AG10803 (cell line): ENCODE measurements at regions not wholly inside any gene's neighbourhood (a gene's known extent, or its start where the extent isn't known, plus 50 kb on each side); places are given as distances from the start of the nearest gene placed in this dataset.

Experiments
- DNase-seq: peaks from one replicate; pipeline ENCODE4 v3.0.0; 2010; ENCODE audit warnings: low read depth
- H3K4me3 ChIP-seq: 2 replicates; pipeline ENCODE4 v1.5.1; 2011; ENCODE audit warnings: mild to moderate bottlenecking, low read length, control low read depth
- TF ChIP-seq, protein P1 (sequence below): conservative IDR thresholded peaks from 2 replicates; pipeline ENCODE4 v1.5.1; 2011; ENCODE audit warnings: mild to moderate bottlenecking, low read length, control low read depth, inconsistent platforms

DNA sequence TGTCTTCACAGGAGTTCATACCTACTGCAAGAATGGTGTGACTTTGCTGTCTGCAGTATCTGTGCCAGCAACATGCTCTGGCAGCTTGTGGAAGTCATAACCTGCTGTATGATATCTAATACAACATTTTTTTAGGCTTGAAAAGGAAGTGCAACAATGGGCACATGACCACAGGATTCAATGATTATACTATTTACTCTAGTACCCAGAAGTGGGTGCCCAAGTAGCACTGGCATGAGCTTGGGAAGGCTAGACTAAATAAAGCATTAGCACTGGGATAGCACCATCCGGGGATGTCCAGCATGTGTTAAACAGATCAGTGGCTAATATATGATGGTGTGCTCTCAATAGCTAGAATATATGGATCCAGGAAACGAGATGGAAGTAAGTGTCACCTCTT, 98.6 kb upstream of the PDE4B start:
- DNase-seq = no peak
- no peak overlapping the region for H3K4me3 ChIP-seq
- TF ChIP-seq, protein P1, sequence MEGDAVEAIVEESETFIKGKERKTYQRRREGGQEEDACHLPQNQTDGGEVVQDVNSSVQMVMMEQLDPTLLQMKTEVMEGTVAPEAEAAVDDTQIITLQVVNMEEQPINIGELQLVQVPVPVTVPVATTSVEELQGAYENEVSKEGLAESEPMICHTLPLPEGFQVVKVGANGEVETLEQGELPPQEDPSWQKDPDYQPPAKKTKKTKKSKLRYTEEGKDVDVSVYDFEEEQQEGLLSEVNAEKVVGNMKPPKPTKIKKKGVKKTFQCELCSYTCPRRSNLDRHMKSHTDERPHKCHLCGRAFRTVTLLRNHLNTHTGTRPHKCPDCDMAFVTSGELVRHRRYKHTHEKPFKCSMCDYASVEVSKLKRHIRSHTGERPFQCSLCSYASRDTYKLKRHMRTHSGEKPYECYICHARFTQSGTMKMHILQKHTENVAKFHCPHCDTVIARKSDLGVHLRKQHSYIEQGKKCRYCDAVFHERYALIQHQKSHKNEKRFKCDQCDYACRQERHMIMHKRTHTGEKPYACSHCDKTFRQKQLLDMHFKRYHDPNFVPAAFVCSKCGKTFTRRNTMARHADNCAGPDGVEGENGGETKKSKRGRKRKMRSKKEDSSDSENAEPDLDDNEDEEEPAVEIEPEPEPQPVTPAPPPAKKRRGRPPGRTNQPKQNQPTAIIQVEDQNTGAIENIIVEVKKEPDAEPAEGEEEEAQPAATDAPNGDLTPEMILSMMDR = no peak

DNA sequence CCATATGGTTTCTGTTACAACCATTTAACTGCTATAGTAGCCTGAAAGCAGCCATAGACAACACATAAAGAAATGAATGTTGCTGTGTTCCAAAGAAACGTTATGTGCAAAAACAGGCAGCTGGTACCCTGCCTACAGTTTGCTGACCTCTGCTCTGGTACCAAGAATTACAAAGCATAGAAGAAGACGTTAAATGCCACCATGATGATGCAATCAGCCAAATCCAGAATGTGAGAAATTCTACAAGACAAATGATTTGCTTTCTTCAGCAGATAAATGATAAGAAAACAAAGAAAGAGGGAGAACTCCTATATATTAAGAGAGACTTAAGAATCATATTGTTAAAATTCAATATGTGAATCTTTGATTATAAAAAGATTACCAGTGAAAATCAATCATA, 97.8 kb upstream of the PDE4B start:
- no peak overlapping the region for H3K4me3 ChIP-seq
- TF ChIP-seq, protein P1 = no peak
- DNase-seq = no peak

GRCh38 chr1:65698590-65698989, 94.1 kb upstream of the PDE4B start:
- no peak overlapping the region for H3K4me3 ChIP-seq
- no peak for DNase-seq
- TF ChIP-seq, protein P1 = no peak

GRCh38 chr1:65703853-65704252, 88.8 kb upstream of the PDE4B start:
- TF ChIP-seq, protein P1 = no peak
- no peak for DNase-seq
- H3K4me3 ChIP-seq = no peak overlapping the region

DNA sequence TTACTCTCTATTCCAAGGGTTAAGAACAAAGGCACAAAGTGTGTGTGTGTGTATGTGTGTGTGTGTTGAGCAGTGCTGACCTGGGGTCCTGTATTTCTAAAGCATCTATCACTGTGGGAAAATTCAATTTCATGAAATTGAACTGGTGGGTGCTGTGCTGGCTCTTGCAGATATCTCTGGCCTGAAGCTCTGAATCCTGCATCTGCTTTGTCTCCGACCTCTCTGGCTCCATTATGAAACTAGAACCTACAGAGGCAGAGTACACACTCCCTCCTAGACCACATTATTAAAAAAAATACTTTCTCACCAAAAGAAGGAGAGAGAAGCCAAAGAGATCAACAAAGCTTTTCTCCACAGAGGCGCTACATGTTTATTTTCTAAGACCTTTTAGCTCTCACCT, 88.4 kb upstream of the PDE4B start:
- no peak overlapping the region for H3K4me3 ChIP-seq
- TF ChIP-seq, protein P1 = no peak
- no peak for DNase-seq

- TF ChIP-seq, protein P1 = peak; percentile 41
- H3K4me3 ChIP-seq = no peak overlapping the region
- peak; percentile 56 for DNase-seq
Observed at GRCh38 chr1:65717815-65718454, 74.8 kb upstream of the PDE4B start.

DNA sequence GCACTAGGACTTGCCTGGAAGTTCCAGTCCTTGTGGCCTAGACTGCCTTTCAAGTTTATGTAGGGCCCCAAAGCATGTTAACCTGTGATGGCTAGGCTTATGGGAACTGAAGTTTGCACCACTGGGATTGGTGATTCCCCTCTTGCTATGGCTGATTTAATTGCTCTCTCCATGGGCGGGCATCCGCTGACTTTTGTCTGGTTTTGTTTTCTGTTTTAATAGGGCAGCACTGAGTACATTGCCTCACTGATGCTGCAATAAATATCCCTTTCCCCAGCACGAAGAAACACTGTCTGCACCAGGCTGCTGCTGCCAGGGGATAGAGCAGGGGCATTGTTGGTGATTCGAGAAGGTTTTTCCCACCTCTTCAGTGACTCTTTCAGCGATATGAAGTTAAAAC, 73.3 kb upstream of the PDE4B start:
- TF ChIP-seq, protein P1 = no peak
- H3K4me3 ChIP-seq = no peak overlapping the region
- no peak for DNase-seq
